Natural killer cell (primary cell): ENCODE measurements at regions not wholly inside any gene's neighbourhood (a gene's known extent, or its start where the extent isn't known, plus 50 kb on each side); places are given as distances from the start of the nearest gene placed in this dataset.

Source experiments
- ATAC-seq, 3 donors: fragments of 150-1000 bp in 2 of 3; fragments of 200-7000 bp in 1 of 3; cut with Tn5 transposase; 1 replicate in 1 of 3; 2 replicates in 2 of 3; pipeline ENCODE4 v1.10.0; 2021; ENCODE audit warnings: mild to moderate bottlenecking in 2 of 3, moderate library complexity in 2 of 3
- DNase-seq, 2 donors: peaks; one replicate each; pipeline versions ENCODE4 v3.0.0 to v3.0.0-alpha.2; 2013 to 2021; ENCODE audit warnings: mixed read lengths in 1 of 2
- H3K27ac ChIP-seq: one replicate; pipeline ENCODE4 v1.5.1; 2013; ENCODE audit warnings: mild to moderate bottlenecking, low read length
- H3K27me3 ChIP-seq: one replicate; pipeline ENCODE4 v1.6.1; 2013; ENCODE audit warnings: low read length; ENCODE audit not compliant: control insufficient read depth, insufficient read depth
- H3K36me3 ChIP-seq: one replicate; pipeline ENCODE4 v1.6.1; 2013; ENCODE audit warnings: low read length; ENCODE audit not compliant: control insufficient read depth, insufficient read depth
- H3K4me1 ChIP-seq: one replicate; pipeline ENCODE4 v1.6.1; 2013; ENCODE audit warnings: low read length; ENCODE audit not compliant: control insufficient read depth, insufficient read depth
- H3K4me3 ChIP-seq: one replicate; pipeline ENCODE4 v1.5.1; 2013; ENCODE audit warnings: low read length
- H3K9me3 ChIP-seq: one replicate; pipeline ENCODE4 v1.6.1; 2013; ENCODE audit warnings: low read length; ENCODE audit not compliant: control insufficient read depth, insufficient read depth
- H3K27ac Mint-ChIP-seq, 2 donors: one replicate each; pipeline ENCODE4 v1.8.0; 2022; ENCODE audit warnings: mild to moderate bottlenecking in 2 of 2, mixed read lengths in 2 of 2, moderate library complexity in 1 of 2
- H3K27me3 Mint-ChIP-seq, 2 donors: one replicate each; pipeline ENCODE4 v1.8.0; 2022; ENCODE audit warnings: low read depth in 2 of 2, mixed read lengths in 2 of 2
- H3K36me3 Mint-ChIP-seq: one replicate; pipeline ENCODE4 v1.8.0; 2022; ENCODE audit warnings: mixed read lengths
- H3K4me1 Mint-ChIP-seq, 2 donors: one replicate each; pipeline ENCODE4 v1.8.0; 2022; ENCODE audit warnings: mixed read lengths in 2 of 2
- H3K4me3 Mint-ChIP-seq: one replicate; pipeline ENCODE4 v1.8.0; 2022; ENCODE audit warnings: mild to moderate bottlenecking, moderate library complexity, mixed read lengths
- H3K9me3 Mint-ChIP-seq, 2 donors: one replicate each; pipeline ENCODE4 v1.8.0; 2022; ENCODE audit warnings: mixed read lengths in 2 of 2
- CTCF ChIP-seq: fragments of 200-600 bp; IDR thresholded peaks from one replicate; pipeline ENCODE4 v1.8.0; 2022; ENCODE audit warnings: antibody characterized with exemption
- WGBS: methylation state at CpG from one replicate; pipeline ENCODE4 v1.1.7; 2013; ENCODE audit warnings: missing lambda C conversion rate; ENCODE audit not compliant: insufficient coverage; 5-methylcytosine and 5-hydroxymethylcytosine counted together
- intact Hi-C: fragments of 100-400 bp; cut with micrococcal nuclease; formaldehyde crosslinking; loops from one replicate; pipeline ENCODE4 v1.14.2; 2022

- ATAC-seq (no peak), DNase-seq (no peak)
- Histone ChIP-seq H3K36me3 (no peaks in the 10 kb centered on the region), H3K4me3 (no peak overlapping the region), H3K27ac (no peak overlapping the region), H3K27me3 (peaks cover 3% of the 10 kb centered on the region), H3K9me3 (no peaks in the 10 kb centered on the region), H3K4me1 (no peaks in the 10 kb centered on the region)
- intact Hi-C loops, result no loop called here
- H3K27me3 Mint-ChIP-seq, result peaks cover 26 to 51% of the 10 kb centered on the region in 2 donors
- H3K27ac Mint-ChIP-seq, result no peak overlapping the region
- H3K4me1 Mint-ChIP-seq, result no peaks in the 10 kb centered on the region
- H3K4me3 Mint-ChIP-seq, result no peak overlapping the region
- no peaks in the 10 kb centered on the region for H3K36me3 Mint-ChIP-seq
- TF ChIP-seq CTCF, result no peak
- 78% methylated on average over 4 of the region's 4 CpGs for WGBS
- no peaks in the 10 kb centered on the region for H3K9me3 Mint-ChIP-seq
These were observed 97.5 kb upstream of the GATB start for GRCh38 chr4:151858356-151858755.

GRCh38 chr4:151857368-151857767, 96.6 kb upstream of the GATB start:
- no peaks in the 10 kb centered on the region for H3K9me3 Mint-ChIP-seq
- H3K36me3 Mint-ChIP-seq, result no peaks in the 10 kb centered on the region
- no peak for TF ChIP-seq CTCF
- peaks cover 30 to 59% of the 10 kb centered on the region in 2 donors for H3K27me3 Mint-ChIP-seq
- H3K4me1 ChIP-seq, result no peaks in the 10 kb centered on the region
- H3K27ac Mint-ChIP-seq, result no peak overlapping the region
- peaks cover 3% of the 10 kb centered on the region for H3K27me3 ChIP-seq
- no peaks in the 10 kb centered on the region for H3K4me1 Mint-ChIP-seq
- 77% methylated on average over 3 of the region's 4 CpGs for WGBS
- H3K27ac ChIP-seq, result no peak overlapping the region
- no peak for DNase-seq
- H3K9me3 ChIP-seq, result no peaks in the 10 kb centered on the region
- intact Hi-C loops, result no loop called here
- H3K36me3 ChIP-seq, result no peaks in the 10 kb centered on the region
- no peak for ATAC-seq
- H3K4me3 ChIP-seq, result no peak overlapping the region
- H3K4me3 Mint-ChIP-seq, result no peak overlapping the region

GRCh38 chr4:151855747-151856146, 94.9 kb upstream of the GATB start:
- H3K27ac ChIP-seq, result no peak overlapping the region
- no peaks in the 10 kb centered on the region for H3K36me3 Mint-ChIP-seq
- ATAC-seq (no peak), DNase-seq (no peak)
- TF ChIP-seq CTCF, result no peak
- H3K27ac Mint-ChIP-seq, result no peak overlapping the region
- H3K4me3 Mint-ChIP-seq, result no peak overlapping the region
- no peaks in the 10 kb centered on the region for H3K4me1 ChIP-seq
- peaks cover 3% of the 10 kb centered on the region for H3K27me3 ChIP-seq
- no peaks in the 10 kb centered on the region for H3K9me3 ChIP-seq
- no peaks in the 10 kb centered on the region for H3K36me3 ChIP-seq
- intact Hi-C loops, result no loop called here
- no peaks in the 10 kb centered on the region for H3K9me3 Mint-ChIP-seq
- peaks cover 37 to 63% of the 10 kb centered on the region in 2 donors for H3K27me3 Mint-ChIP-seq
- WGBS, result 83% methylated on average over 1 of the region's 1 CpG
- no peak overlapping the region for H3K4me3 ChIP-seq
- no peaks in the 10 kb centered on the region for H3K4me1 Mint-ChIP-seq

- Mint-ChIP-seq H3K27ac (no peak overlapping the region), H3K4me3 (no peak overlapping the region), H3K27me3 (peaks cover 37 to 56% of the 10 kb centered on the region in 2 donors), H3K4me1 (no peaks in the 10 kb centered on the region), H3K36me3 (no peaks in the 10 kb centered on the region), H3K9me3 (no peaks in the 10 kb centered on the region)
- no peaks in the 10 kb centered on the region for H3K36me3 ChIP-seq
- no peak overlapping the region for H3K4me3 ChIP-seq
- 86% methylated on average over 1 of the region's 1 CpG for WGBS
- H3K27me3 ChIP-seq, result peaks cover 3% of the 10 kb centered on the region
- no peaks in the 10 kb centered on the region for H3K9me3 ChIP-seq
- DNase-seq (no peak), ATAC-seq (no peak)
- H3K4me1 ChIP-seq, result no peaks in the 10 kb centered on the region
- no peak overlapping the region for H3K27ac ChIP-seq
- intact Hi-C loops, result no loop called here
- TF ChIP-seq CTCF, result no peak
These were observed 93.9 kb upstream of the GATB start for GRCh38 chr4:151854731-151855130.
